ENCODE measurements at regions not wholly inside any gene's neighbourhood (a gene's known extent, or its start where the extent isn't known, plus 50 kb on each side); places are given as distances from the start of the nearest gene placed in this dataset.

DNA sequence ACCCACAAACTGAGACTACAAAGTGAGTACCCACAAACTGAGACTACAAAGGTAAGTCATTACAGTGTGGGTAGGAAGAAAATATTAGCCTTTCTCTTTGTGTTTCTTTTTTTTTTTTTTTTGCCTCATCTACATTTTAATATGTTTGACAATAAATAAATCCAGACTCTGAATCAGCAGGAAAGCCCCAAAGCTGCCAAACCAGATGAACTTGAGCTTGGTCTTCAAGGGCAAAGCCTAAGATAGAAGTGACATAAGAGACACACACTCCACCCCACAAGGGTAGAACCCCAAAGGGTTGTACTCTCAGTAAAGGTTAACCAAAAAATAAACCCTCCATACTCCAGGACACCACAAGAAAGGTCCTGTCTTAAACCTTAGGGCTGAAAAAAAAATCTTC, 326.8 kb upstream of the ARID1B start:
- no peak for TF ChIP-seq GATA3 (IDR thresholded peaks at IDR 0.05; ENCODE audit: low read depth, low read length)

DNA sequence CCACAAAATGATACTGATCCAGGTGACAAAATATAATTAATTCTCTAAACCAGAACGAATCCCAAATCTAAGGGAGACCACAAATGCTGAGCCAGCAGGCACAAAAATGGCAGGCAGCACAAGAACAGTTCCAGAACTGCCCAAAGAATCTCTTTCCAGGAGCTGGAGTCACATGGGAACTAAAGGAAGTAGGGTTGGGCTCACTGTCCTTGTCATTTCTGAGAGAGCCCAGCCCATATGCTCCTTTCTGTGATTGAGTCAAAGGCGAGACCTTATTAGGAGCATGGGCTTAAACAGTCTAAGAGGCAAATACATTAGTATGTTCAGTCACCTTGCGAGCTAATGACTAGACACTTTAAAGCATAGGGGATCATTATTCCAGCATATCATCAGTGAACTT, 327.6 kb upstream of the ARID1B start:
- no peak for TF ChIP-seq GATA2 (IDR thresholded peaks at IDR 0.05; ENCODE audit: low read depth, low read length)
- no peak for TF ChIP-seq GATA3 (IDR thresholded peaks at IDR 0.05; ENCODE audit: low read depth, low read length)

DNA sequence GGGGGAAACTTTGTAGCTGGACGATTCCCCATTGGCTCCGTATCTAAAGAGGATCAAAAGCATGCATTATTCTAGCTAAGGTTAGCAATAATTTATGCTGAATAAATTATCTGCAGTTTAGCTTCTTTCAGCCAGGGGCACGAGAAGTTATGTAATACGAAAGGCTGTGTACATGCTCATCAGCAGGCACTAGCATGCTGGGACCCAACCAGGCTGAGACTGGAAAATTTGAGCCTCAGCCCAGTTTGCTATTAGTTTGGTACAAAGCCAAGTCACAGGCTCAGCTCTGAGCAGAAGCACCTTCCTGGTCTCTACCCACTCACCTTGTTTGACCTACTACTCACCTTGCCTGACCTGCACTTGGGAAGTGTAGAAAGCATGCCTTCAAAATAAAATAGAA, 328.1 kb upstream of the ARID1B start:
- TF ChIP-seq GATA3 (IDR thresholded peaks at IDR 0.05; ENCODE audit: low read depth, low read length) (no peak), GATA2 (IDR thresholded peaks at IDR 0.05; ENCODE audit: low read depth, low read length) (no peak)

DNA sequence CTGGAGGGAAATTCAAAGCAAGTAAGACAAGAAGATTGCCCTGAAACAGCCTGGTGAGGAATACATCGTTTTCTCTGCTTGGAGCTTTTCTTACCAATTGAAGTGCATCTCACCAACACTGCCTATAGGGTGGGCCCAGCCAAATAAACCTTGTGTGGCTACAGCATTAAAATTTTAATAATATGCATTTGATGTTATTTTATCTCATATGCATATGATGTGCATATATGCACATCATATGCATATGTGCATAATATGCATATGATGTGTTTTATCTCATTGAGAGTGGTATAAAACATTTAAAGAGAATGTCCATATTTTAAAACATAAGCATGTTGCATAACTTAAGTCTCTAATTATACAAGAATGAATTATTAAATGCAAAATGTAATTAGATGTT, 328.6 kb upstream of the ARID1B start:
- TF ChIP-seq GATA2 (IDR thresholded peaks at IDR 0.05; ENCODE audit: low read depth, low read length): no peak
- TF ChIP-seq GATA3 (IDR thresholded peaks at IDR 0.05; ENCODE audit: low read depth, low read length): no peak

DNA sequence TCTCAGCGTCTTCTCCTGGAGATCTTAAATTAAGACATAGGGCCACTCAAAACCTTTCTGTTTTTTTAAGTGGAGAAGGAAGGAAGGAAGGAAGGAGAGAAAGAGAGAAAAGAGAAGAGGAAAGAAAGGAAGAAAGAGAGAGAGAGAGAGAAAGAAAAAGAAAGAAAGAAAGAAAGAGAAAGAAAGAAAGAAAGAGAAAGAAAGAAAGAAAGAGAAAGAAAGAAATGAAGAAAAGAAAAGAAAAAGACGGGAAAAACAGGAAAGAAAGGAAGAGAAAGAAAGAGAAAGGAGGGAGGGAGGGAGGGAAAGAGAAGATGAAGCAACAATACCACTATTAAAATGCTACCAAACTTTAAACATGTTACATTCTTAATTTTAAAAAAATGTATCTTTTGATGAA, 336.5 kb upstream of the ARID1B start:
- TF ChIP-seq GATA2 (IDR thresholded peaks at IDR 0.05; ENCODE audit: low read depth, low read length) (no peak), GATA3 (IDR thresholded peaks at IDR 0.05; ENCODE audit: low read depth, low read length) (no peak)

- no peak for TF ChIP-seq GATA3 (IDR thresholded peaks at IDR 0.05; ENCODE audit: low read depth, low read length)
Observed at GRCh38 chr6:156438350-156438923, 338.7 kb upstream of the ARID1B start.

GRCh38 chr6:156437121-156437879, 339.9 kb upstream of the ARID1B start:
- no peak for TF ChIP-seq GATA2 (IDR thresholded peaks at IDR 0.05; ENCODE audit: low read depth, low read length)
- TF ChIP-seq GATA3 (IDR thresholded peaks at IDR 0.05; ENCODE audit: low read depth, low read length): no peak

DNA sequence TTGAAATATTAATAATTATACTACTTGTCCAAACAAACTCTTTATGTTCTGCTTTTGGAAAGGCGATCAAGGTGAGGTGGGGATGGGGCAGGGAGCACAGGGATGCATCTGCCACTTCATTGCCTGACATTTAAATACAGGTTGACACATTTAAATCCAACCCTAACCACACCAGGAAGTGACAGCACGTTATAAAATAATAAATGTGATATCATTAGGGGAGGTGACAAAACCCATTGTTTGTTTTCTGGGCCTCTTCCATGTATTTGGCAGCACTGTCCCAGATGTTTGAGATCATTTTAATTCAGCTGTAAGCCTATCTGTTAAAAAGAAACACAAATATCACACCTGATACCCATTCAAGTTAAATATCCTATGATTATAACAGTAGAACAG, 342.4 kb upstream of the ARID1B start:
- no peak for TF ChIP-seq GATA3 (IDR thresholded peaks at IDR 0.05; ENCODE audit: low read depth, low read length)
- no peak for TF ChIP-seq GATA2 (IDR thresholded peaks at IDR 0.05; ENCODE audit: low read depth, low read length)

GRCh38 chr6:156434049-156434794, 343.0 kb upstream of the ARID1B start:
- TF ChIP-seq GATA3 (IDR thresholded peaks at IDR 0.05; ENCODE audit: low read depth, low read length) (no peak), GATA2 (IDR thresholded peaks at IDR 0.05; ENCODE audit: low read depth, low read length) (no peak)

- no peak for TF ChIP-seq GATA3 (IDR thresholded peaks at IDR 0.05; ENCODE audit: low read depth, low read length)
- TF ChIP-seq GATA2 (IDR thresholded peaks at IDR 0.05; ENCODE audit: low read depth, low read length): no peak
Observed at GRCh38 chr6:156432543-156432942, 344.6 kb upstream of the ARID1B start.

- TF ChIP-seq GATA3 (IDR thresholded peaks at IDR 0.05; ENCODE audit: low read depth, low read length): no peak
- no peak for TF ChIP-seq GATA2 (IDR thresholded peaks at IDR 0.05; ENCODE audit: low read depth, low read length)
Observed at GRCh38 chr6:156430386-156430785, 346.8 kb upstream of the ARID1B start.

GRCh38 chr6:156427345-156427744, 349.8 kb upstream of the ARID1B start:
- TF ChIP-seq GATA3 (IDR thresholded peaks at IDR 0.05; ENCODE audit: low read depth, low read length): no peak
- no peak for TF ChIP-seq GATA2 (IDR thresholded peaks at IDR 0.05; ENCODE audit: low read depth, low read length)

DNA sequence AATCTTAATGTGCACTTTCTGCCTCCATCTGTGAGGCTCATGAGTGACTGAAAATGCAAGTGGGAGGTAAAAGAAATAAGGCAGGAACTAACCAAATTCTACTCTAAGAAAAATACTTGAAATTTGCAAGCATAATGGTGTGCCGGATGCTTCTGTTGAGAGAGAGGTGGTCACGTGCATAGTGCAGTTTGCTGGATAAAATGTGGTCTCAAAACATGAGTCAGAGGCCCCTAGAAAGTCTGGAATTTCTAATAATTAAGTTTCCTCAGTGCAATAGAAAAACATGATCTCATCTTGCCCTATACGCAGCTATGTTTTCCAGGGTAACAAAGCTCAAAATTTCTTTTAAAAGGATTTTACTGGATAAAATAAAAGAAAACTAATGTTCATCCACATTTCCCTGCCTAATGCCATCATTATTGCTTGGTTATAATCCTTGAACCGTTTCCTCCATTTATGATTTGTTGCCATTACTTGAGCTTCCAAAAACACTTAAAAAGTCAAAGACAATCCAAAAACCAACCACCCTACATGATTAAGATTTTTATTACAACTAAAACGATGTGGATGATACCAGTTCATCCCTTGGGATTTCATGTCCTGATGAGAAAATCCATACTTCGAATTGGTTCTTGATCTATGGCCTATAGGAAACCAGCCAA, 351.7 kb upstream of the ARID1B start:
- TF ChIP-seq GATA3 (IDR thresholded peaks at IDR 0.05; ENCODE audit: low read depth, low read length) (no peak), GATA2 (IDR thresholded peaks at IDR 0.05; ENCODE audit: low read depth, low read length) (no peak)

GRCh38 chr6:156423829-156424228, 353.3 kb upstream of the ARID1B start:
- TF ChIP-seq GATA2 (IDR thresholded peaks at IDR 0.05; ENCODE audit: low read depth, low read length): no peak
- TF ChIP-seq GATA3 (IDR thresholded peaks at IDR 0.05; ENCODE audit: low read depth, low read length): no peak
